Activated T-helper 2 cell treated with anti-CD3 and anti-CD28 coated beads, Interferon-gamma antibody, Interleukin-2, Interleukin-4, amounts not matched to agents 10 μg/mL and 5 μg/mL and 100 μg/mL, durations not matched to agents 14 hours and 24 hours and 36 hours (primary cell): ENCODE measurements at regions not wholly inside any gene's neighbourhood (a gene's known extent, or its start where the extent isn't known, plus 50 kb on each side); places are given as distances from the start of the nearest gene placed in this dataset.

ENCODE experiments used
- DNase-seq: peaks from one replicate; pipeline ENCODE4 v3.0.0; 2021; ENCODE audit warnings: low spot score
- H3K27ac Mint-ChIP-seq: one replicate; pipeline ENCODE4 v1.8.0; 2021; ENCODE audit warnings: mixed read lengths
- H3K27me3 Mint-ChIP-seq: one replicate; pipeline ENCODE4 v1.8.0; 2021; ENCODE audit warnings: low read depth, mixed read lengths
- H3K36me3 Mint-ChIP-seq: one replicate; pipeline ENCODE4 v1.8.0; 2021; ENCODE audit warnings: low read depth, mixed read lengths
- H3K4me1 Mint-ChIP-seq: one replicate; pipeline ENCODE4 v1.8.0; 2021; ENCODE audit warnings: low read depth, mixed read lengths
- H3K4me3 Mint-ChIP-seq: one replicate; pipeline ENCODE4 v1.8.0; 2021; ENCODE audit warnings: low read depth, mild to moderate bottlenecking, moderate library complexity, mixed read lengths
- H3K9me3 Mint-ChIP-seq: one replicate; pipeline ENCODE4 v1.8.0; 2021; ENCODE audit warnings: mixed read lengths
- intact Hi-C: fragments of 100-400 bp; cut with micrococcal nuclease; formaldehyde crosslinking; loops from one replicate; pipeline ENCODE4 v1.15.1; 2023

DNA sequence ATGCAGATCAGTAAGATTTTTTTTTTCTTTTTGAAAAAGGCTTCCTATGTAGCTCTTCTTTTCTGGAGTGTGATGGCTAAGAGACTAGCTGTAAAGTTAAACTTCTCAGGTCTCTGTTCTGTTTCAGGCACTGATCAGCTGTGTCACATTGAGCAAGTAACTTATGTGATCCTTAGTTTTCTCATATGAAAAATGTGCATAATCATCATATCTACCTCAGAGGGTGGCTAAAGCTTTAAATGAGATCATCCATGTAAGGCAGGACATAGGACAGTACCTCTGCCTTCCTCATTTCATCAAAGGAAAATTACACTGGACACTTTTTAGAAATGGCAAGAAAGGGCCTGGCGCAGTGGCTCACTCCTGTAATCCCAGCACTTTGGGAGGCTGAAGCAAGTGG lies 235.9 kb upstream of the TYRP1 start:
- intact Hi-C loops = no loop called here
- H3K27ac Mint-ChIP-seq = no peak overlapping the region
- H3K9me3 Mint-ChIP-seq = peaks cover 34% of the 10 kb centered on the region
- no peak overlapping the region for H3K4me3 Mint-ChIP-seq
- no peak for DNase-seq
- no peaks in the 10 kb centered on the region for H3K27me3 Mint-ChIP-seq
- H3K4me1 Mint-ChIP-seq = no peaks in the 10 kb centered on the region
- H3K36me3 Mint-ChIP-seq = no peaks in the 10 kb centered on the region

DNA sequence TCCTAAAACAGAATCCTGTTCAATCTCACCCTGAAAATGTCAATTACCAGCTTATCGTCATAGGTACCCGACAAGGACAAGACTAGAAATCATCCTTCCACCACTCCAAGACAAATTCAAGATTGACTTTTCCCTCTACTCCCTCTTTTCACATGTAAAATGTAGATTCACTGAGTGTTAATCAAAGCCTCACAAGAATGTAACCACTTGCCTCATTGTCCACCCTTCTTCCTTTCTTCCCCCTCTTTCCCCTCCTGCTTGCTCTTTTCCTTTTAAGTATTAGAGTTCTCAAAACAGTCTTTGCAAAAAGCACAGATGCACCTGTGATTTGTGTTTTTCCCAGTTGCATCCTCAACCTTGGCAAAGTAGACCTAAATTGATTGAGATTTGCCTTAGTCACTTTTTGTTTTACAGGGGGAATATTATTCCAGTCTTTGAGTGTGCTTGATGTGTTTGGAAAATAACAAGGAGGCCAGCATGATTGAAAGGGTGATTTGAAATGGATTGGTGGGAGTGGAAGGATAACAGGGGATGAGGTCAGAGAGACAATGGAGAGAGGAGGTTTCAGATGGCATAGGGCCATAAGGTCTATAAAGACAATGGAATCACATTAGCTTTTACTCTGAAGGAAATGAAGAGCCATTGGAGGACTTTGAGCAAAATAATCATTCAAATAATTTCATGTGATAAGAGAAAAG lies 231.3 kb upstream of the TYRP1 start:
- Mint-ChIP-seq H3K36me3 (no peaks in the 10 kb centered on the region), H3K27ac (no peak overlapping the region), H3K9me3 (peaks cover 4% of the 10 kb centered on the region), H3K27me3 (no peaks in the 10 kb centered on the region), H3K4me1 (no peaks in the 10 kb centered on the region), H3K4me3 (no peak overlapping the region)
- intact Hi-C loops = no loop called here
- no peak for DNase-seq

DNA sequence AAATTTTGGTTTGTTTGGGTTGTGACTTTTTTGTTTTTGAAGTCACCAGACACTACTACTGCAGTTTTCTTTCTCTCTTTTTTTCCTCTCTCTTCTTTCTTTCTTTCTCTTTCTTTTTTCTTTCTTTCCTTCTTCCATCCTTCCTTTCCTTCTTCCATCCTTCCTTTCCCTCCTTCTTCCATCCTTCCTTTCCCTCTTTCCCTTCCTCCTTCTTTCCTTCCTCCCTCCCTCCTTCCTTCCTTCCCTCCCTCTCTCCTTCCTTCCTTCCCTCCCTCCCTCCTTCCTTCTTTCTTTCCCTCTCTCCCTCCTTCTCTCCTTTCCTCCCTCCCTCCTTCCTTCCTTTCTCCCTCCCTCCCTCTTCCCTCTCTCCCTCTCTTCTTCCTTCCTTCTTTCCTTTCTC lies 230.3 kb upstream of the TYRP1 start:
- Mint-ChIP-seq H3K27ac (no peak overlapping the region), H3K4me3 (no peak overlapping the region), H3K36me3 (no peaks in the 10 kb centered on the region), H3K4me1 (no peaks in the 10 kb centered on the region), H3K9me3 (peaks cover 4% of the 10 kb centered on the region), H3K27me3 (no peaks in the 10 kb centered on the region)
- intact Hi-C loops = no loop called here
- no peak for DNase-seq

DNA sequence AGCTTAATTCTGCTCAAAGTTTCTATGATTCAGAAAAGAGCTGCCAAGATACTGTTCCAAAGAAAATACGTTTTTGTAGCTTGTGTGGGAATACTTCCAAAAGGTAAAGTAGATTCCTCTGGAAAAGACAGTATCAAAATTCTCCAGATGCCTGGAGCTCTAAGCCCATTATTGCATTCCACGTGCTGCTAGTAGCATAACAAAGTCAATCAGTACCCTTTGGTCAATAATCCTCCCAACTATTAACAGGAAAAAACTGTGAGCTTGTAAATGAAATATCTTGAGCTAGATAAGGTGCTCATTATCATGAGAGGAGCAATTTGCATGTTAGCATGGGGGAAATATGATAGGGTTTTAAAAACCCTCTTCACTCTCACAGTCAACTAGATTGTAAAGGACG lies 229.5 kb upstream of the TYRP1 start:
- intact Hi-C loops = no loop called here
- Mint-ChIP-seq H3K9me3 (peaks cover 4% of the 10 kb centered on the region), H3K27me3 (no peaks in the 10 kb centered on the region), H3K4me1 (no peaks in the 10 kb centered on the region), H3K27ac (no peak overlapping the region), H3K36me3 (no peaks in the 10 kb centered on the region), H3K4me3 (no peak overlapping the region)
- DNase-seq = no peak

DNA sequence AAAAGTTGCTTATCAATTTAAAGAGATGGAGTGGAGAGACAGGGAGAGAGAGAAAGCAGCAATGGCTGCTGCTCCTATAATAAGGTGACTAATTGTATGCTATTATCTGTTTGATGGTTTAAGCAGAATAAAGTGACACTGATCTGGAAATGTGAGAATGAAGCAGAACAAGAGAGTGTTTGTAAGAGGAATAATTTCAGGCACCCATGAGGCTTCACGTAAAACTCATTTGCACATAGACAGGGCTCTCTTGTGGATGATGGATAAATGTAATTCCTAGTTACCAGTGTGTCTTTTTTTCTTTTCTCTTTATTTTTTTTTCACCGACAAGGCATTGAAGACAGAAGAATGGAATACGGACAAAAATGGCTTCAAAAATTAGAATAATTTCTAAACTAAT lies 228.8 kb upstream of the TYRP1 start:
- Mint-ChIP-seq H3K9me3 (peaks cover 5% of the 10 kb centered on the region), H3K4me3 (no peak overlapping the region), H3K27me3 (no peaks in the 10 kb centered on the region), H3K27ac (no peak overlapping the region), H3K36me3 (no peaks in the 10 kb centered on the region), H3K4me1 (no peaks in the 10 kb centered on the region)
- intact Hi-C loops = no loop called here
- no peak for DNase-seq

DNA sequence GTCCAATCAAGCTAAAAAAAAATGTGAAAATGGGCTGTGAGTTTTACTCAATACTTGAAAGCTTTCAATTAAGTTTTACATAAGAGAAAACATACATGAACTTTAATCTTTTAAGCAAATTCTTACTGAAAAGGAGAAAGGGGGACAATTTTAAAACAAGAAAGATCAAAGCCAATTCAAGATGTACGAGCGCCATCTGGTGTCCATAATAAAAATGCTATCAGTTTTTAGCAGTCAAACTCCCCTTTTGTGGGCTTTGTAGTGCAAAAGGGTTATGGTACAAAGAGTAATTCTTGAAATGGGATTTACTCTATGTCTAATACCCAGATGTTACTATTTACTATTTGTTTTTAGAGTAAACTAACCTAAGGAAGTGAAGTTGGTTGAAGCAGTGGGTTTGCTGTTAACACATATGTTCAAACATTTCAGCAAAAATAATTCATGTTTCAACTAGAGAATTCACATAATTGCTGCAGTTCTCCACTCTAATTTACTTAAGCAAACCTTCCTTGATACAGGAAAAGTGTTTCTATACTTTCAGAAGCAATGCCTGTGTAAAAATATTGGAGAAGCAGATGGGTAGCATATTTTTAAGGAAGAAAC lies 228.2 kb upstream of the TYRP1 start:
- no peaks in the 10 kb centered on the region for H3K4me1 Mint-ChIP-seq
- no peaks in the 10 kb centered on the region for H3K36me3 Mint-ChIP-seq

DNA sequence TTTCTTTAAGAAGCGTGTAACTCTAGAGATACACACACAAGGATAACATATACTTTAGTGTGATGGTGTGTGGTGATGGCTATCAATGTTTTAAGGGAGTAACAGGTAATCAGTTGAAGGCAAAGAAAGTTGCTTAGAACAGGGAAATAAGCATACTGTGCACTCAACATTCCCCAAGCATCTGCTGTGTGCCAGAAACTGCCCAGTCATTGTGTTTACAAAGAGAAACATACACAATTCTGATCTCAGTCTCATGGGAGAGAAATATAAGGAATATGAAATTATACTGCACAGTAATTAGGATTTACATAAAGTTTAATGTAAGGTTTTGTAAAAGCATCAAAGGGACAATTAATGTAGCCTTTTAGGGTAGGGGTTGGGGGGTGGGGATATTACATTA lies 224.1 kb upstream of the TYRP1 start:
- Mint-ChIP-seq H3K4me1 (no peaks in the 10 kb centered on the region), H3K27me3 (no peaks in the 10 kb centered on the region), H3K27ac (no peak overlapping the region), H3K4me3 (no peak overlapping the region), H3K9me3 (peaks cover 19% of the 10 kb centered on the region), H3K36me3 (no peaks in the 10 kb centered on the region)
- intact Hi-C loops = no loop called here
- no peak for DNase-seq

More for the DNA sequence above, 228.2 kb upstream of the TYRP1 start:
- intact Hi-C loops = no loop called here
- DNase-seq = no peak
- Mint-ChIP-seq H3K27ac (no peak overlapping the region), H3K27me3 (no peaks in the 10 kb centered on the region), H3K9me3 (peaks cover 8% of the 10 kb centered on the region), H3K4me3 (no peak overlapping the region)

DNA sequence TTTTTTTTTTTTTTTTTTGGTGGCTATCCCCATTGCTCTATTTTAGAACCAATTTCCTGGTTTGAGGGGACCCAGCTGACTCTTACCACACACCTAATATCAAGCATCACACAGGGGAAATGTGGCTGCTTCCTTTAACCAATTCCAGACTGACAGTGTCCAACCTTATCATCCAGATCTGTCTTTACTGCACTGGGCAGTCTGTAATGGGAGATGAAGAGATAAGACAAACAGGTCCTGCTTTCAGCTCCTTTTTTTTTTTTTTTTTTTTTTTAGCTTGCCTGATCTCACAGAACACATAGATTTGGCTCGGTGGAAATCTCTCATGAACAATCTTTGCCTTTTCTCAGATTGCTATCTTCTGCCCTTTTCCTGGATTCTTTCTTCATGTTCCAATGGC lies 198.8 kb upstream of the TYRP1 start:
- H3K27me3 Mint-ChIP-seq = no peaks in the 10 kb centered on the region
- no peaks in the 10 kb centered on the region for H3K36me3 Mint-ChIP-seq
- DNase-seq = no peak
- intact Hi-C loops = no loop called here
- H3K4me3 Mint-ChIP-seq = no peak overlapping the region
- H3K27ac Mint-ChIP-seq = no peak overlapping the region
- H3K4me1 Mint-ChIP-seq = no peaks in the 10 kb centered on the region
- H3K9me3 Mint-ChIP-seq = peaks cover 51% of the 10 kb centered on the region

DNA sequence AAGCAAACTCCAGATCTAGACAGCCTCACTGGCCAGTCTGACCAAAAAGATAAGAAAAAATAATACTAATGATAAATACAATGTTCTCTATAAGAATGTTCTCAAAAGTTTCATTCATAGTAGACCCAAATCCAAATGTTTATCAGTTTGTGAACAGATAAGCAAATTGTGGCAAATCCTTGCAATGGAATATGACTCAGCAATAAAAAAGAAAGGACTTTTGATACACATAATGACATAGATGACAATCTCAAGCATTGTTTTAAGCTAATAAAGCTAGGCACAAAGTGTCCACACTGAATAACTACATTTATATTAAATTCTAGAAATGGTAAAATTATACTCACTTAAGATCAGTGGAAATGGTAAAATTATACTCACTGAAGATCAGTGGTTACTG lies 195.4 kb upstream of the TYRP1 start:
- Mint-ChIP-seq H3K27ac (no peak overlapping the region), H3K9me3 (peaks cover 38% of the 10 kb centered on the region), H3K4me3 (no peak overlapping the region), H3K4me1 (no peaks in the 10 kb centered on the region), H3K36me3 (no peaks in the 10 kb centered on the region), H3K27me3 (no peaks in the 10 kb centered on the region)
- intact Hi-C loops = no loop called here
- no peak for DNase-seq

DNA sequence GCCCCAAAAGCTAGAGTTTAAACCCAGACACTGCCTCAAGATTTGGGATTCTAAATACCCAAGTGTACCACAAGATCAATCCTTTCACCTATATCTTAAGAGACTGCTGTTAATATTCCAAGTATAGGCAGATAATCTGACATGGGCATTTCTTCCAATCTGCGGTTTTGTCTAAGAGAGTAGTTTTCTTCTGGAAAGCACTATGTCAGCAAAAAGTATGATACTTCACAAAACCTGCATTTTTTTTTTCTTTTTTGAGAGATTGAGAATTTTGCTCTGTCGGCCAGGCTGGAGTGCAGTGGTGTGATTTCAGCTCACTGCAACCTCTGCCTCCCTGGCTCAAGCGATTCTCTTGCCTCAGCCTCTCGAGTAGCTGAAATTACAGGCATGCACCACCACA lies 190.7 kb upstream of the TYRP1 start:
- H3K9me3 Mint-ChIP-seq = peaks cover 30% of the 10 kb centered on the region
- no peak overlapping the region for H3K27ac Mint-ChIP-seq

DNA sequence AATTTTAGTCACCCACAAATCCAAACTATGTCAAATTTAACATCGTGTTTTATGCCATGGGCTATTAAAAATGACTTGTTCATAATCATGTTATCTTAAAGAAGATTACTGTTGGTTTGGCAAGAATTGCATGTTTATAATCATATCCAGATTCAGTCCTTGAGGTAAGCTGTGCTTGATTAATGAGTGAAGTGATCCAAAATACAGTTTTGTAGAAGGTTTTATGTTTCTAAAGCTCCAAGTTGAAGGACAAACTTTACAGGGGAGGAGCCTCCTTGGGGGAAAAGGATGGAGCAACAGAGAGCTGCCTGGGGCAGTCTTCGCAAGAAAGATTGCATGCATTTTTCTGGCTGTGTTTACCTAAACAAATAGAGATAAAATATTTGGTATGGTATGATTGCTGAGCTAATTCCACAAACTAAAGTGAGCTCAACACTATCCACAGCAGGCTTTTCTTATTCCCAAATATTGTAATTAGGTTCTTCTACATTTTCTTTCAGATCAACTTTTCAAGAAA lies 189.5 kb upstream of the TYRP1 start:
- H3K9me3 Mint-ChIP-seq = peaks cover 35% of the 10 kb centered on the region
- no peaks in the 10 kb centered on the region for H3K36me3 Mint-ChIP-seq
- no peak overlapping the region for H3K27ac Mint-ChIP-seq
- H3K4me3 Mint-ChIP-seq = no peak overlapping the region
- intact Hi-C loops = no loop called here
- H3K27me3 Mint-ChIP-seq = no peaks in the 10 kb centered on the region
- DNase-seq = no peak
- no peaks in the 10 kb centered on the region for H3K4me1 Mint-ChIP-seq

More for the DNA sequence above, 190.7 kb upstream of the TYRP1 start:
- H3K4me3 Mint-ChIP-seq = no peak overlapping the region
- H3K36me3 Mint-ChIP-seq = no peaks in the 10 kb centered on the region
- H3K4me1 Mint-ChIP-seq = no peaks in the 10 kb centered on the region
- intact Hi-C loops = no loop called here
- H3K27me3 Mint-ChIP-seq = no peaks in the 10 kb centered on the region
- no peak for DNase-seq

DNA sequence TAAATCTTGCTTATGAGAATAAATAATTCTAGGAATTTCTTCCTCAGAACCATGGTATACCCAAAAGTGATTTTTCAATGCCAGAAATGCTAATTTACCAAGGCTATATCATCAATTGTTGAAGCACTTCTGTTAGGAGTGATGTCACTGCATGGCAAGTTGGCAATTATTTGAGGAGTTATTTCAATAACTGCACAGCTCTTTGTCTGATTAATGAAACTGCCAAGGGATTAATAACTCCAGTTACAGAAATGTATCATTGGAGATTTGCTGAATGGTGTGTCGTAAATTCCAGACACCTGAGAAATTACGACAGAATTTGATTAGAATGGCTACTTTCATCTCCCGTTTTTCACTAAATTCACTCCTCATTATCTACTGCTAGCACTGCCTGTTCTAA lies 182.6 kb upstream of the TYRP1 start:
- no peak for DNase-seq
- no peaks in the 10 kb centered on the region for H3K27me3 Mint-ChIP-seq
- H3K9me3 Mint-ChIP-seq = peaks cover 46% of the 10 kb centered on the region
- H3K4me1 Mint-ChIP-seq = no peaks in the 10 kb centered on the region
- H3K36me3 Mint-ChIP-seq = no peaks in the 10 kb centered on the region
- H3K4me3 Mint-ChIP-seq = no peak overlapping the region
- H3K27ac Mint-ChIP-seq = no peak overlapping the region
- intact Hi-C loops = no loop called here

DNA sequence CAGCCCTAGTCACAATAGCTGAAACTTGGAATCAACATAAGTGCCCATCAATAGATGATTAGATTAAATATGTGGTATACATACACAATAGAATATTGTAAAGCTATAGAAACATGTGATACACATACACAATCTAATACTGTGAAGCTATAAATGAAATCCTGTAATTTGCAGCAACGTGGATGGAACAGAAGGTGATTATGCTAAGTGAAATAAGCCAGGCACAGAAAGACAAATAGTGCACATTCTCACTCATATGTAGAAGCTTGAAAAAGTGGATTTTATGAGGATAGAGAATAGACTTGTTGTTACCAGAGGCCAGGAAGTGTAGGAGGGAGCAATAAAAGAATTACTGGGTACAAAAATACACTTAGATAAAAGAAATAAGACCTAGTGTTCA lies 181.5 kb upstream of the TYRP1 start:
- H3K36me3 Mint-ChIP-seq = no peaks in the 10 kb centered on the region
- DNase-seq = no peak
- peaks cover 37% of the 10 kb centered on the region for H3K9me3 Mint-ChIP-seq
- no peaks in the 10 kb centered on the region for H3K27me3 Mint-ChIP-seq
- H3K27ac Mint-ChIP-seq = no peak overlapping the region
- no peaks in the 10 kb centered on the region for H3K4me1 Mint-ChIP-seq
- intact Hi-C loops = no loop called here
- no peak overlapping the region for H3K4me3 Mint-ChIP-seq
